ENCODE measurements at regions not wholly inside any gene's neighbourhood (a gene's known extent, or its start where the extent isn't known, plus 50 kb on each side); places are given as distances from the start of the nearest gene placed in this dataset.

DNA sequence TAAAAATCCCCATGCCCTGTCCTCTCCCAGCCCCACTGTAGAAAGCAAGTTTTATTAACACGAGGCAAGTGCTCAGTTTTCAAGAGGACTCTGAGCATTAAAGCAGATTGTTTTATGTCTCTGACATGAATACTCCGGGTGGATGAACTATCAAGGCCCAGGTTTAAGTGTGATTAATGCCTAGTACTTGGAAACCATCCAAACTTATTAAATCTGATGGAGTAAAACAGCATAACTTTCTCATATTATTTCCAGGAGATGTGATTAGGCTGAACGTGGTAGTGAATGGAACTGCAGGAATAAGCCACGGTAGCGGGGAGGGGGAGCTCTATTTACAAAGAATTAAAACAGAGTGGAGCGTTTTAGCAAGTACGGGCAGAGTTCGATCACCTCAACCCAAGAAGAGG lies 144.2 kb upstream of the RNF32 start:
- Mint-ChIP-seq H3K27me3 (peaks cover 4% of the 10 kb centered on the region), H3K27ac (no peak overlapping the region), H3K4me3 (no peak overlapping the region), H3K4me1 (ENCODE audit: low read depth) (no peaks in the 10 kb centered on the region), H3K36me3 (ENCODE audit: low read depth) (no peaks in the 10 kb centered on the region), H3K9me3 (no peaks in the 10 kb centered on the region)
- intact Hi-C loops (cut with micrococcal nuclease): no loop called here

DNA sequence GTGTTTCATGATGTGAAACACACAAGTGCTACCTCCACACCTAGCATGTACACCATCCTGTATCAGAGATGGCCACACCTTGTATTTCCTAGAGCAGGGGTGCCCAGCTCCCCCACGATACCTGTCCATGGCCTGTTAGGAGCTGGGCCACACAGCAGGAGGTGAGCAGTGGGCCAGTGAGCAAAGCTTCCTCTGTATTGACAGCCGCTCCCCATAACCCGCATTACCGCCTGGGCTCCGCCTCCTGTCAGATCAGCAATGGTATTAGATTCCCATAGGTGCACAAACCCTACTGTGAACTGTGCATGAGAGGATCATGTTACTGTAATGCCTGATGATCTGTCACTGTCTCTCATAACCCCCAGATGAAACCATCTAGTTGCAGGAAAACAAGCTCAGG lies 145.6 kb upstream of the RNF32 start:
- no peak overlapping the region for H3K4me3 Mint-ChIP-seq
- H3K9me3 Mint-ChIP-seq: no peaks in the 10 kb centered on the region
- no peaks in the 10 kb centered on the region for H3K4me1 Mint-ChIP-seq (ENCODE audit: low read depth)
- H3K27ac Mint-ChIP-seq: no peak overlapping the region
- no peaks in the 10 kb centered on the region for H3K36me3 Mint-ChIP-seq (ENCODE audit: low read depth)
- peaks cover 4% of the 10 kb centered on the region for H3K27me3 Mint-ChIP-seq
- intact Hi-C loops (cut with micrococcal nuclease): no loop called here

DNA sequence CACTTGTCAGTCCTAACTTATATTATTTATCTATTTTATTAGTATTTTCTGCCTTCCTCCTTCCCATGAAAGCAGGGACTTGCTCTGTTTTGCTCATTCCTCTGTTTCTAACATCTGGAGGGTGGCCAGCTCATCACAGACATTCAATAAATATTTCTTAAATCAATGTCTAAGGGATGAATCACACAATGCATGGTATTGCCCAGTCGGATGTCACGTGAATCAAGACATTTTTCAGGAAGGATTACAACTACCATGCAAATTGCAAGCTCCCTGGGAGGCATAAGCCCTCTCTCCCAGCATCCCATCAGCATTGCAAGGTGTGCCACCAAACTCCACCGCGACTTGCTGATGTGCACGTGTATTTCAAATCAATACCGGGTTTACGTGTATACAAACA lies 146.6 kb upstream of the RNF32 start:
- no peaks in the 10 kb centered on the region for H3K4me1 Mint-ChIP-seq (ENCODE audit: low read depth)
- H3K27me3 Mint-ChIP-seq: peaks cover 4% of the 10 kb centered on the region
- H3K4me3 Mint-ChIP-seq: no peak overlapping the region
- no peaks in the 10 kb centered on the region for H3K36me3 Mint-ChIP-seq (ENCODE audit: low read depth)
- no peak overlapping the region for H3K27ac Mint-ChIP-seq
- intact Hi-C loops (cut with micrococcal nuclease): no loop called here
- no peaks in the 10 kb centered on the region for H3K9me3 Mint-ChIP-seq

DNA sequence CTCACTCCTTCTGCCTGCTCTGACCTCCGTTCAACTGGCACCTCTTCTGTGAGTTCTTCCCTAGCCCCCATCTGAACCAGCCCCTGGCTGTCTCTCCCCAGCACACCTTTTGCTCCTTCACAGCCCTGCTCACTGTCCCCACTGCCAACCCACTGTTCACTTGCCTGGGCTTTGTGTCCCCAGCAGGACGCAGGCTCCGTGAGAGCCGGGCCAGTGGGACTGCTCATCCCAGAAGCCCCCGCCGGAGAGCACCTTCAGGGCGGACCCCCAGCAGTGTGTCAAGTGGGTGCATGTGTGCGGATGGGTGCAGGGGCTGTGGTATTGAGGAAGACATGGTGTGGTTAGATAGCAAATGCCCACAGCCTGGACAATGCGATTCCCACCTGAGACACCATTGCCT lies 148.4 kb upstream of the RNF32 start:
- no peak overlapping the region for H3K4me3 Mint-ChIP-seq
- H3K36me3 Mint-ChIP-seq (ENCODE audit: low read depth): no peaks in the 10 kb centered on the region
- H3K4me1 Mint-ChIP-seq (ENCODE audit: low read depth): no peaks in the 10 kb centered on the region
- H3K9me3 Mint-ChIP-seq: no peaks in the 10 kb centered on the region
- intact Hi-C loops (cut with micrococcal nuclease): no loop called here
- H3K27ac Mint-ChIP-seq: no peak overlapping the region
- peaks cover 4% of the 10 kb centered on the region for H3K27me3 Mint-ChIP-seq

DNA sequence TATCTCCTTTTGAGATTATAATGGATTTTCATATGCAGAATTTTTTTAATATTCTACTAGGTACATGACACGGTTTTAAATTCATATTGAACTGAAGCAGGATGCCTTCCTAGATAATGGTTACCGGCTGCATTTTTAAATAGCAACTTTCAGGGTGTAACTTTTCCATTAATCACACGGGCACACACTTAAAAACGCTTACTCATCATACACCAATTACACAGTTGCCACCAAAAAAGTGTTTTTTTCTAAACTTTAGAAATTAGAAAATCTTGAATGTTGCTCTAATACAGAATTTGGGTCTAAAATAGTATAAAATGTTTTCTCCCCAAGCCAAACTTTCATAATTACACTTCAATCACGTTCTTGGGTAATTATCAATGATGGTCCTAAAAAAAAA lies 149.1 kb upstream of the RNF32 start:
- no peak overlapping the region for H3K4me3 Mint-ChIP-seq
- H3K27me3 Mint-ChIP-seq: peaks cover 4% of the 10 kb centered on the region
- H3K27ac Mint-ChIP-seq: no peak overlapping the region
- no peaks in the 10 kb centered on the region for H3K4me1 Mint-ChIP-seq (ENCODE audit: low read depth)
- intact Hi-C loops (cut with micrococcal nuclease): no loop called here
- H3K36me3 Mint-ChIP-seq (ENCODE audit: low read depth): no peaks in the 10 kb centered on the region
- no peaks in the 10 kb centered on the region for H3K9me3 Mint-ChIP-seq

DNA sequence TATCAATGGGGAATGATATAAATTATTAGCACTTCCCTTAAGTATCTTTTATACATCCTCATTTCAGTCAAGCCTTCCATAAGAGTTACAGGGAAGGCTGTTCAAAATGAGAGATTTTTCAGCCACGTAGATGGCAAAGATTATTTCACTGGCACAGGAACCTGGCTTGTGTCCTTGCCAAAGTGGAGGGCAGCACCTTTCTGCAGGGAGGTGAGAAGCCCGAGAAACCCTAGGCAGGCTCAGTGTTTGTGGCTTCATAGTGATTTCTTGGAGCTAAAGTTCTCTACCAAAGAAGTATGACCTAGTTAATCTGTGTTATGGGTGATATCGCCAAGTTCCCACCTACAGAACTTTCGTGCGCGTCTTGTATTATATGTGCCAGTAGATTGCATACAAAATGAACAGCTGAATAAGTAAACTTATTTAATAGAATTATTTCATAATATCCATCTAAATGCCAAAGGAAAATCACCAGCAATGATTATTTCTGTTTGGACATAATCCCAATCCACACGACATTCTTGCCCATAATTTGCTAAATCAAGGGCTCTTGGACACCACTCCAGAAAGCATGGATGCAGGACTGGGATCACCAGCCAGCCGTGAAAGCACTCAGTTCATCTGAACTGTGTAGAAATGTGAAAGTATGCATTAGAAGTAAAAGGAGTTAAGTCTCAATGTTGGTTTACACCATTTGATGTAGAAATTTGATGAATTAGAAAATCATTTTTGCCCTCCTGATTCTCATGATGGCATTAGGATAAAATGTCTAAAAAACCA lies 150.4 kb upstream of the RNF32 start:
- Mint-ChIP-seq H3K4me1 (ENCODE audit: low read depth) (no peaks in the 10 kb centered on the region), H3K4me3 (no peak overlapping the region)

DNA sequence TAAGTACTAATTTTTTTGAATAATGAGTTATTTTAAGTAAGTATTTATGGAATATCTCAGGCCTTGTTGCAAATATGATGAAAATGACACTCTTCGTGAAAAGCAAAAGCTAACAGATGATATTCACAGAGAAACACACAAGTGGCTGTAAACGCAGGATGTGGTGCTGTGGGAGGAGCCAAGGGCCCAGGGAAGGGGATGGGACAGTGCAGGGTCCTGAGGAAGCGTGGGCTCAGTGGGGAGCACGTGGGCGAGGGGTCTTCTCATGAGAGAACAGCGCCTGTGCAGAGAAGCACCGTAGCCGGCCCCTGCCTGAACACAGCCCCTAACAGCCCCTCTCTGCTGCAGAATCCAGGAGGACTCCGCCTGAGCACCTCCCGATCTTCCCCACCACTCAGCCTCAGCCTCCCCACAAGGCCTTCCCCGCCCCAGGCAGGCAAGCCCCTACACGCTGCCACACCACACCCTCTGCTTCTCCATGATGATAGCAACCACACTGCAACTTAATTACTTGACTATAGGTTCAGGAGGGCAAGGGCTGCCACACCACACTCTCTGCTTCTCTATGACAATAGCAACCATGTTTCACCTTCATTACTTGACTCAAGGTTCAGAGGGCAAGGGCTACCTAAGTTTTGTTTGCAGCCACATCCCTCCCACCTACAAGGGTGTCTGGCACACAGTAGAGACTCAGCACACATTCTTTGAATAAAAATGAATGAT lies 152.6 kb upstream of the RNF32 start:
- no peak overlapping the region for H3K4me3 Mint-ChIP-seq
- H3K9me3 Mint-ChIP-seq: no peaks in the 10 kb centered on the region
- H3K36me3 Mint-ChIP-seq (ENCODE audit: low read depth): no peaks in the 10 kb centered on the region
- intact Hi-C loops (cut with micrococcal nuclease): no loop called here
- peaks cover 9% of the 10 kb centered on the region for H3K27me3 Mint-ChIP-seq
- no peaks in the 10 kb centered on the region for H3K4me1 Mint-ChIP-seq (ENCODE audit: low read depth)
- no peak overlapping the region for H3K27ac Mint-ChIP-seq

More for the DNA sequence above, 150.4 kb upstream of the RNF32 start:
- no peaks in the 10 kb centered on the region for H3K9me3 Mint-ChIP-seq
- intact Hi-C loops (cut with micrococcal nuclease): no loop called here
- H3K36me3 Mint-ChIP-seq (ENCODE audit: low read depth): no peaks in the 10 kb centered on the region
- no peak overlapping the region for H3K27ac Mint-ChIP-seq
- H3K27me3 Mint-ChIP-seq: peaks cover 4% of the 10 kb centered on the region

DNA sequence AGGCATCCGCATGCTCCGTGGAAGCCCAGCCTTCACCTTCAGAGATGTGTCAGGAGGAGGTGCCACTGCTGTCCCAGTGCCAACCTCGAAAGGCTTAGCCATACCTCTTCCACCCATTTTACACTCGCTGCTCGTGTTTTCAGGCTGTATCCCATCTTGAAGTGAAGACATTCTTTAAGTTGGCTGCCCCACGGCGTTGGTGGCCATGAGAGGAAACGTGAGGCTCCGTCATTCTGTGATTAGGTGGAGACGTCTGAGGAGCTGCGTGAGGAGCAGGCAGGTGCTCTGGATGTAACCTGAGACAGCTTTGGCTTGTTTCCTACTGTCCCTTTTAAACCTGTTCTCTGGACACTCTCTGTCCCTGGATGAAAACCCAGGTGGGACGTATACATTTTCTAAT lies 159.9 kb upstream of the RNF32 start:
- H3K4me3 Mint-ChIP-seq: no peak overlapping the region
- no peaks in the 10 kb centered on the region for H3K9me3 Mint-ChIP-seq

DNA sequence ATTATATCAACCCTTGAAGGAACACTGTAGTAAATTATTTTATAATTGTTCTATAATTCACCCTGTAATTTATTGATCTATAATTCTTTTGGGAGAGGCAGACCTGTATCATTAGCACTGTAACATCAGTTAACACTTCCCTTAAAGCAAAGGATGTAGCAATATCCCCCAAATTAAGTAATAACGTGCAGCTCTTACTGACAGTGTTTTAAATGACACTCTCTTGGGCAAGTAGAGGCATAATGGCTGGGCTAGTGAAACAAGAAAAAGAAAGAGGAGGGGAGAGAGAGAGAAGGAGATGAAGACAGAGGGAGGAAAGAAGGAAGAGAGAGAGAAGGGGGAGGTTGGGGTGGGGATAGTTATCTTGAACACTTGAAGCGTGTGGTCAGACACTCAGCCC lies 161.0 kb upstream of the RNF32 start:
- Mint-ChIP-seq H3K27me3 (peaks cover 5% of the 10 kb centered on the region), H3K27ac (no peak overlapping the region), H3K9me3 (no peaks in the 10 kb centered on the region), H3K36me3 (ENCODE audit: low read depth) (no peaks in the 10 kb centered on the region), H3K4me1 (ENCODE audit: low read depth) (peaks cover 6% of the 10 kb centered on the region), H3K4me3 (no peak overlapping the region)
- intact Hi-C loops (cut with micrococcal nuclease): loop anchor here (10.0 kb wide), 1 partner anchor 335 kb away; no protein-coding TSS in a partner anchor

More for the DNA sequence above, 159.9 kb upstream of the RNF32 start:
- H3K4me1 Mint-ChIP-seq (ENCODE audit: low read depth): peaks cover 6% of the 10 kb centered on the region
- peaks cover 5% of the 10 kb centered on the region for H3K27me3 Mint-ChIP-seq
- intact Hi-C loops (cut with micrococcal nuclease): no loop called here
- H3K27ac Mint-ChIP-seq: no peak overlapping the region
- no peaks in the 10 kb centered on the region for H3K36me3 Mint-ChIP-seq (ENCODE audit: low read depth)

DNA sequence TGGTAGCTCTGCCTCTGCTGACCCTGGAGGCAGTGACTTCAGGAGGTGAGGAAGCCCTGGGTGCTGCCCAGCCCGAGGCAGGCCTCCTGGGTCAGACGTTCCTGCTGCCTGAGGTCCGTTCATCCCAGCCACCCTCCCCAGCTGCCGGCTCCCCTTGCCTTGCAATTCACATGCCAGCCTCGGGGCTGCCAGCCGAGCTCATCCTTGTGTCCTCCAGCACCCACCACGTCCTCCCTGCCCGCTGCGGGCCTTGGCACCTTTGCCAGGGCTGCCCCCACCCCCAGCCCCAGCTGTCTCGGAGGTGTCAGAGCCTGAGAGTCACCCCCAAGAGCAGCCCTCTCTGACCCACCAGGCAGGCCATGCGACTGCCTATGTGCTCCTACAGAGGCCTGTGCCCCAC lies 162.1 kb upstream of the RNF32 start:
- Mint-ChIP-seq H3K27ac (no peak overlapping the region), H3K4me1 (ENCODE audit: low read depth) (peaks cover 6% of the 10 kb centered on the region), H3K27me3 (peaks cover 4% of the 10 kb centered on the region), H3K4me3 (no peak overlapping the region), H3K36me3 (ENCODE audit: low read depth) (no peaks in the 10 kb centered on the region), H3K9me3 (no peaks in the 10 kb centered on the region)
- intact Hi-C loops (cut with micrococcal nuclease): loop anchor here (10.0 kb wide), 1 partner anchor 336 kb away; no protein-coding TSS in a partner anchor

DNA sequence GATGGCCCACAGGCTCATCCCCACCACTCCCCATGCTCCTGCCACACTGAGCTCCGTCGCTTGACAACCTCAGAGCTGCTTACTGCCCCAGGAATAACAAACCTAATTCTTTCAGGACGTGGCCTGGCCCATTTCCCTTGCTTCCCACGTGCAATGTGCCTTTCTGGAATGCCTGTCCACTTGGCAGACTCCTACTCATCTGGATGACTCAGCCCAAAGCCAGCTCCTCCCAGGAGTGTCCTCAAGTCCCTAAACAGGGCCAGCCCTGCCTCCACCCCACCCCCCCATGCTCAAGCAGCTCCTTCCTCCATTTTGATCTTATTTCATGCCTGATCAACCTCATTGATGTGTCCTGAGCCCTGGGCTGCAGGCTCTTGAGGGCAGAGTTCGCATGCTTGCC lies 164.9 kb upstream of the RNF32 start:
- peaks cover 6% of the 10 kb centered on the region for H3K4me1 Mint-ChIP-seq (ENCODE audit: low read depth)
- peaks cover 3% of the 10 kb centered on the region for H3K27me3 Mint-ChIP-seq
- intact Hi-C loops (cut with micrococcal nuclease): loop anchor here (10.0 kb wide), 1 partner anchor 339 kb away; no protein-coding TSS in a partner anchor
- no peak overlapping the region for H3K27ac Mint-ChIP-seq
- no peaks in the 10 kb centered on the region for H3K9me3 Mint-ChIP-seq
- no peaks in the 10 kb centered on the region for H3K36me3 Mint-ChIP-seq (ENCODE audit: low read depth)
- no peak overlapping the region for H3K4me3 Mint-ChIP-seq

DNA sequence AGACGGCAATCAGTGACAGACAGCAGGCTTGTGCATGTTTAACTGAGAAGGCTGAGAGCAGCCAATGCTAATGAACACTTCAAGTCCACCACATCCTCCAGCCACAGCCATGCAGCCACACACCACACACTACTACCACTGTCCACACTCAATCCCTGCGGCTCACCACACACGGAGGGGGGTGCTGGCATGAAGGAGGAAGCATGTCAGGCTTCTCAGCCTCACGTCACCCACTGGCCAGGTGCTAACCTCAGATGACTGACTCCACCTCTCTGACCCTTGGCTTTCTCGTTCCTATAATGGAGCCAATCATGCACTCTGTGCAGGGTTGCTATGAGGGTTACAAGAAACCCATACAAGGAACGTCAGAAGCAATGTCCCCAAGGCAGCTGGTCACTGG lies 165.4 kb upstream of the RNF32 start:
- no peak overlapping the region for H3K27ac Mint-ChIP-seq

DNA sequence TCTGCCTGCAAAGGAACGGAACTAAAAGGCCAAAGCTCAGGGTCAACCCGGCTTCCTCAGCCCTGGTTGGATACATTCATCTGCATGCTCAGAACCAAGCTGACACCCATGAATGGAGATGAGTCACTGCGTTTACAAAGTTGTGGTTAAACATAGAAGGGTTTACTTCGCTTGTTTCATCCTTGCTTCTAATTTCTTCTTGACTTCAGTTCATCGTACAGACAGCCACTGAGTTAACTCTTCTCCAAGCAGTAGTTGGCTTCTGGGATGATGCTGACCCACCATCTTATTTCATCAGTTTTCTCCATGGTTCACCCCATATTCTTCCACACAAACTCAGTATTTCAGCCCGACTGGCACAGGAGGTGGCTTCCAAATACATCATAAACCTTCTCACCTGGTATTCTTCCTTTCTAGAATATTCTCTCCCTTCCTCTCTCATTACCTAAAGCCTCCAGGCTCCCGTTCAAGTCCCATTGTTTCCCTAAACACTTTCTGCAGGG lies 166.3 kb upstream of the RNF32 start:
- intact Hi-C loops (cut with micrococcal nuclease): loop anchor here (10.0 kb wide), 1 partner anchor 341 kb away; no protein-coding TSS in a partner anchor

More for the DNA sequence above, 165.4 kb upstream of the RNF32 start:
- Mint-ChIP-seq H3K36me3 (ENCODE audit: low read depth) (no peaks in the 10 kb centered on the region), H3K4me3 (no peak overlapping the region), H3K4me1 (ENCODE audit: low read depth) (peaks cover 6% of the 10 kb centered on the region), H3K9me3 (no peaks in the 10 kb centered on the region), H3K27me3 (peaks cover 3% of the 10 kb centered on the region)
- intact Hi-C loops (cut with micrococcal nuclease): loop anchor here (10.0 kb wide), 1 partner anchor 340 kb away; no protein-coding TSS in a partner anchor

More for the DNA sequence above, 166.3 kb upstream of the RNF32 start:
- Mint-ChIP-seq H3K4me1 (ENCODE audit: low read depth) (no peaks in the 10 kb centered on the region), H3K36me3 (ENCODE audit: low read depth) (no peaks in the 10 kb centered on the region), H3K4me3 (no peak overlapping the region), H3K27ac (no peak overlapping the region), H3K9me3 (no peaks in the 10 kb centered on the region), H3K27me3 (peaks cover 3% of the 10 kb centered on the region)

Measured in dendritic cell treated with granulocyte-macrophage colony-stimulating factor and Interleukin-4, amounts not matched to agents 40 ng/mL and 50 ng/mL, for 4 days (primary cell).